Gastroesophageal sphincter (tissue), 3 donors: ENCODE measurements at regions not wholly inside any gene's neighbourhood (a gene's known extent, or its start where the extent isn't known, plus 50 kb on each side); places are given as distances from the start of the nearest gene placed in this dataset.

Experiments used
- CTCF ChIP-seq, 4 experiments: fragments of 200-600 bp in 2 of 4; fragments of 450-650 bp in 2 of 4; sonication (generic) in 1 of 4; IDR thresholded peaks; one replicate each; pipeline ENCODE4 v1.5.1; 2017 to 2019; ENCODE audit warnings: antibody characterized with exemption in 4 of 4, mild to moderate bottlenecking in 2 of 4, moderate library complexity in 2 of 4
- EP300 ChIP-seq: sonication (generic); formaldehyde crosslinking; IDR thresholded peaks from one replicate; pipeline ENCODE4 v1.6.1; 2017; ENCODE audit warnings: antibody characterized with exemption, mild to moderate bottlenecking
- POLR2A ChIP-seq, 2 donors: fragments of 450-650 bp; IDR thresholded peaks; one replicate each; pipeline ENCODE4 v1.6.1; 2017; ENCODE audit warnings: antibody characterized with exemption in 2 of 2, mild to moderate bottlenecking in 2 of 2, moderate library complexity in 1 of 2

- TF ChIP-seq CTCF (IDR thresholded peaks at IDR 0.05) = no peak
- TF ChIP-seq POLR2A (IDR thresholded peaks at IDR 0.05) = no peak
- no peak for TF ChIP-seq EP300
These were observed 95.1 kb upstream of the SASH1 start for GRCh38 chr6:148247386-148248063.
